Activated naive CD8-positive, alpha-beta T cell treated with anti-CD3 and anti-CD28 coated beads, Interleukin-2, amount 50 U/mL, for 24 hours (primary cell): ENCODE measurements at regions not wholly inside any gene's neighbourhood (a gene's known extent, or its start where the extent isn't known, plus 50 kb on each side); places are given as distances from the start of the nearest gene placed in this dataset.
"Not testable (repeated sequence)": the region's sequence is repeated elsewhere in the genome, so short reads cannot be mapped to it uniquely, and the experiment has no call there.

Source experiments
- ATAC-seq: fragments of 150-1000 bp; cut with Tn5 transposase; one replicate; pipeline ENCODE4 v1.10.0; 2021
- DNase-seq: peaks from one replicate; pipeline ENCODE4 v3.0.0; 2021
- H3K27ac Mint-ChIP-seq: one replicate; pipeline ENCODE4 v1.8.0; 2021; ENCODE audit warnings: mild to moderate bottlenecking, mixed read lengths
- H3K27me3 Mint-ChIP-seq: one replicate; pipeline ENCODE4 v1.8.0; 2021; ENCODE audit warnings: mixed read lengths
- H3K36me3 Mint-ChIP-seq: one replicate; pipeline ENCODE4 v1.8.0; 2021; ENCODE audit warnings: low read depth, mixed read lengths
- H3K4me1 Mint-ChIP-seq: one replicate; pipeline ENCODE4 v1.8.0; 2021; ENCODE audit warnings: mixed read lengths
- H3K4me3 Mint-ChIP-seq: one replicate; pipeline ENCODE4 v1.8.0; 2021; ENCODE audit warnings: mild to moderate bottlenecking, moderate library complexity, mixed read lengths
- H3K9me3 Mint-ChIP-seq: one replicate; pipeline ENCODE4 v1.8.0; 2021; ENCODE audit warnings: mixed read lengths

GRCh38 chr3:161577662-161578061 lies 81.1 kb downstream of the OTOL1 start:
- Mint-ChIP-seq H3K4me3 (no peak overlapping the region), H3K27me3 (peaks cover 1% of the 10 kb centered on the region), H3K4me1 (no peaks in the 10 kb centered on the region), H3K9me3 (no peaks in the 10 kb centered on the region), H3K36me3 (no peaks in the 10 kb centered on the region), H3K27ac (no peak overlapping the region)
- no peak for ATAC-seq
- DNase-seq: no peak

GRCh38 chr3:161579395-161580126 lies 83.0 kb downstream of the OTOL1 start:
- Mint-ChIP-seq H3K36me3 (no peaks in the 10 kb centered on the region), H3K27ac (no peak overlapping the region), H3K4me1 (no peaks in the 10 kb centered on the region), H3K27me3 (no peaks in the 10 kb centered on the region), H3K4me3 (no peak overlapping the region), H3K9me3 (no peaks in the 10 kb centered on the region)
- DNase-seq (no peak), ATAC-seq (no peak)

GRCh38 chr3:161585922-161586321 lies 89.3 kb downstream of the OTOL1 start:
- Mint-ChIP-seq H3K9me3 (no peaks in the 10 kb centered on the region), H3K27me3 (no peaks in the 10 kb centered on the region), H3K4me3 (no peak overlapping the region)

GRCh38 chr3:161586556-161587235 lies 90.1 kb downstream of the OTOL1 start:
- Mint-ChIP-seq H3K4me1 (no peaks in the 10 kb centered on the region), H3K27me3 (no peaks in the 10 kb centered on the region), H3K27ac (no peak overlapping the region), H3K36me3 (no peaks in the 10 kb centered on the region), H3K4me3 (no peak overlapping the region), H3K9me3 (peaks cover 6% of the 10 kb centered on the region)
- ATAC-seq: no peak
- no peak for DNase-seq

More at GRCh38 chr3:161585922-161586321, 89.3 kb downstream of the OTOL1 start:
- DNase-seq (no peak), ATAC-seq (no peak)
- Mint-ChIP-seq H3K27ac (no peak overlapping the region), H3K36me3 (no peaks in the 10 kb centered on the region), H3K4me1 (no peaks in the 10 kb centered on the region)

- Mint-ChIP-seq H3K9me3 (no peaks in the 10 kb centered on the region), H3K4me1 (no peaks in the 10 kb centered on the region), H3K27ac (no peak overlapping the region), H3K27me3 (no peaks in the 10 kb centered on the region), H3K4me3 (no peak overlapping the region), H3K36me3 (no peaks in the 10 kb centered on the region)
- DNase-seq (no peak), ATAC-seq (no peak)
These were observed 102.0 kb downstream of the OTOL1 start for GRCh38 chr3:161598639-161599038.

GRCh38 chr3:161599697-161600096 lies 103.1 kb downstream of the OTOL1 start:
- Mint-ChIP-seq H3K36me3 (no peaks in the 10 kb centered on the region), H3K27me3 (no peaks in the 10 kb centered on the region), H3K4me1 (no peaks in the 10 kb centered on the region), H3K9me3 (no peaks in the 10 kb centered on the region), H3K4me3 (no peak overlapping the region), H3K27ac (no peak overlapping the region)
- DNase-seq (no peak), ATAC-seq (no peak)

- DNase-seq (no peak), ATAC-seq (no peak)
- no peaks in the 10 kb centered on the region for H3K27me3 Mint-ChIP-seq
- H3K27ac Mint-ChIP-seq: no peak overlapping the region
- no peaks in the 10 kb centered on the region for H3K4me1 Mint-ChIP-seq
- no peaks in the 10 kb centered on the region for H3K36me3 Mint-ChIP-seq
- H3K9me3 Mint-ChIP-seq: no peaks in the 10 kb centered on the region
- H3K4me3 Mint-ChIP-seq: no peak overlapping the region
These were observed 103.6 kb downstream of the OTOL1 start for GRCh38 chr3:161600173-161600572.

GRCh38 chr3:161602475-161602874 lies 105.9 kb downstream of the OTOL1 start:
- no peak for DNase-seq
- Mint-ChIP-seq H3K36me3 (no peaks in the 10 kb centered on the region), H3K4me1 (no peaks in the 10 kb centered on the region), H3K27ac (no peak overlapping the region), H3K27me3 (no peaks in the 10 kb centered on the region), H3K4me3 (no peak overlapping the region), H3K9me3 (no peaks in the 10 kb centered on the region)
- no peak for ATAC-seq

GRCh38 chr3:161602918-161603317 lies 106.3 kb downstream of the OTOL1 start:
- Mint-ChIP-seq H3K27ac (no peak overlapping the region), H3K4me3 (no peak overlapping the region), H3K4me1 (no peaks in the 10 kb centered on the region), H3K36me3 (no peaks in the 10 kb centered on the region), H3K9me3 (no peaks in the 10 kb centered on the region), H3K27me3 (no peaks in the 10 kb centered on the region)
- no peak for ATAC-seq
- no peak for DNase-seq

GRCh38 chr3:161607056-161607455 lies 110.4 kb downstream of the OTOL1 start:
- no peak overlapping the region for H3K27ac Mint-ChIP-seq
- no peaks in the 10 kb centered on the region for H3K36me3 Mint-ChIP-seq
- no peak overlapping the region for H3K4me3 Mint-ChIP-seq
- no peaks in the 10 kb centered on the region for H3K4me1 Mint-ChIP-seq
- H3K27me3 Mint-ChIP-seq: no peaks in the 10 kb centered on the region
- no peak for DNase-seq
- H3K9me3 Mint-ChIP-seq: peaks cover 8% of the 10 kb centered on the region
- ATAC-seq: no peak

- no peak for ATAC-seq
- Mint-ChIP-seq H3K36me3 (no peaks in the 10 kb centered on the region), H3K27me3 (no peaks in the 10 kb centered on the region), H3K9me3 (no peaks in the 10 kb centered on the region), H3K4me1 (no peaks in the 10 kb centered on the region), H3K4me3 (no peak overlapping the region), H3K27ac (no peak overlapping the region)
- no peak for DNase-seq
These were observed 122.7 kb downstream of the OTOL1 start for GRCh38 chr3:161619351-161619750.

- Mint-ChIP-seq H3K27ac (no peak overlapping the region), H3K4me1 (no peaks in the 10 kb centered on the region), H3K9me3 (peaks cover 4% of the 10 kb centered on the region), H3K36me3 (no peaks in the 10 kb centered on the region), H3K27me3 (no peaks in the 10 kb centered on the region), H3K4me3 (no peak overlapping the region)
- ATAC-seq (no peak), DNase-seq (no peak)
These were observed 134.2 kb downstream of the OTOL1 start for GRCh38 chr3:161630794-161631193.

- ATAC-seq: no peak
- H3K27ac Mint-ChIP-seq: no peak overlapping the region
- H3K27me3 Mint-ChIP-seq: no peaks in the 10 kb centered on the region
- H3K4me3 Mint-ChIP-seq: no peak overlapping the region
- H3K9me3 Mint-ChIP-seq: peaks cover 5% of the 10 kb centered on the region
- no peaks in the 10 kb centered on the region for H3K36me3 Mint-ChIP-seq
- H3K4me1 Mint-ChIP-seq: no peaks in the 10 kb centered on the region
- no peak for DNase-seq
These were observed 134.9 kb downstream of the OTOL1 start for GRCh38 chr3:161631536-161631935.

GRCh38 chr3:161637559-161637958 lies 141.0 kb downstream of the OTOL1 start:
- Mint-ChIP-seq H3K4me3 (no peak overlapping the region), H3K36me3 (no peaks in the 10 kb centered on the region), H3K4me1 (no peaks in the 10 kb centered on the region), H3K27ac (no peak overlapping the region), H3K27me3 (no peaks in the 10 kb centered on the region), H3K9me3 (peaks cover 8% of the 10 kb centered on the region)
- ATAC-seq (no peak), DNase-seq (no peak)

- H3K27me3 Mint-ChIP-seq, H3K27ac Mint-ChIP-seq, H3K4me1 Mint-ChIP-seq, H3K36me3 Mint-ChIP-seq, ATAC-seq, DNase-seq, H3K4me3 Mint-ChIP-seq: not testable (repeated sequence)
- peaks cover 11% of the 10 kb centered on the region for H3K9me3 Mint-ChIP-seq
These were observed 142.5 kb downstream of the OTOL1 start for GRCh38 chr3:161639095-161639494.
